ENCODE measurements at regions not wholly inside any gene's neighbourhood (a gene's known extent, or its start where the extent isn't known, plus 50 kb on each side); places are given as distances from the start of the nearest gene placed in this dataset.

DNA sequence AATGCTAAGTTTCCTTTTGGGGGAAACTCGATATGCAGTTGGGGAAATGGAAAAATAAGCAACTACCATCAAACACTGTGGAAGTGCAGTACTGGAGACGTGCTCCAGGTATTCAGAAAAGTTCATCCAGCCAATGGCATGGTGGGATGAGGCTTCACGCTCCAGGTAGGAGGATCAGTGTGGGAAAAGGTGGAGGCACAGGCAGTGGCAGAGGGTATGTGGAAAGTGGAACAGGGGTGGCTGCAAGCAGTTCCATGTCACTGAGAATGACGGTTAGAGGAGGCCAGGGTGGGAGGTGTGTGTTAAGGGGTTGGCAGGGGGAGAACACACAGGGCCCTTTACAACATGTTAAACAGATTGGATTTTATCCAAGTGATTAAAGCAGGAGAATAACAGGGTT, 105.1 kb upstream of the NCAM1 start:
- TF ChIP-seq CTCF (IDR thresholded peaks at IDR 0.05), result no peak
- no peak overlapping the region for H3K27ac Mint-ChIP-seq
- H3K27me3 ChIP-seq (ENCODE audit: control insufficient read depth in 1 of 2, insufficient read depth in 2 of 2, low read length in 2 of 2), result no peaks in the 10 kb centered on the region
- peaks cover 23% of the 10 kb centered on the region for H3K27me3 Mint-ChIP-seq
- no peak overlapping the region for H3K27ac ChIP-seq (ENCODE audit: low read depth in 1 of 2, low read length in 2 of 2)
- DNase-seq (no peak), ATAC-seq (ENCODE audit: poor library complexity) (no peak)
- CTCF ChIA-PET, result no interaction called here
- intact Hi-C loops (cut with DNase I, micrococcal nuclease), result no loop called here
- no peak overlapping the region for H3K4me3 Mint-ChIP-seq
- H3K9me3 ChIP-seq (ENCODE audit: control insufficient read depth in 1 of 2, insufficient read depth in 1 of 2, low read length in 2 of 2), result no peaks in the 10 kb centered on the region
- H3K36me3 ChIP-seq (ENCODE audit: insufficient read depth, low read length), result no peaks in the 10 kb centered on the region
- H3K4me1 Mint-ChIP-seq (ENCODE audit: low read depth), result no peaks in the 10 kb centered on the region
- POLR2A ChIA-PET, result no interaction called here
- H3K4me1 ChIP-seq (ENCODE audit: insufficient read depth, low read length), result no peaks in the 10 kb centered on the region
- no peaks in the 10 kb centered on the region for H3K36me3 Mint-ChIP-seq (ENCODE audit: low read depth)
- peaks cover 5% of the 10 kb centered on the region for H3K9me3 Mint-ChIP-seq
- no peak overlapping the region for H3K4me3 ChIP-seq (ENCODE audit: low read length)

GRCh38 chr11:112856591-112856990, 104.6 kb upstream of the NCAM1 start:
- ATAC-seq (ENCODE audit: poor library complexity) (no peak), DNase-seq (no peak)
- no peak overlapping the region for H3K27ac Mint-ChIP-seq
- ChIA-PET POLR2A (no interaction called here), CTCF (no interaction called here)
- no peaks in the 10 kb centered on the region for H3K27me3 ChIP-seq (ENCODE audit: control insufficient read depth in 1 of 2, insufficient read depth in 2 of 2, low read length in 2 of 2)
- no peaks in the 10 kb centered on the region for H3K36me3 Mint-ChIP-seq (ENCODE audit: low read depth)
- peaks cover 5% of the 10 kb centered on the region for H3K9me3 Mint-ChIP-seq
- H3K4me1 Mint-ChIP-seq (ENCODE audit: low read depth), result no peaks in the 10 kb centered on the region
- intact Hi-C loops (cut with DNase I, micrococcal nuclease), result no loop called here
- no peak overlapping the region for H3K4me3 Mint-ChIP-seq
- H3K9me3 ChIP-seq (ENCODE audit: control insufficient read depth in 1 of 2, insufficient read depth in 1 of 2, low read length in 2 of 2), result no peaks in the 10 kb centered on the region
- no peak overlapping the region for H3K27ac ChIP-seq (ENCODE audit: low read depth in 1 of 2, low read length in 2 of 2)
- no peak for TF ChIP-seq CTCF (IDR thresholded peaks at IDR 0.05)
- peaks cover 23% of the 10 kb centered on the region for H3K27me3 Mint-ChIP-seq
- H3K36me3 ChIP-seq (ENCODE audit: insufficient read depth, low read length), result no peaks in the 10 kb centered on the region
- H3K4me1 ChIP-seq (ENCODE audit: insufficient read depth, low read length), result no peaks in the 10 kb centered on the region
- no peak overlapping the region for H3K4me3 ChIP-seq (ENCODE audit: low read length)

DNA sequence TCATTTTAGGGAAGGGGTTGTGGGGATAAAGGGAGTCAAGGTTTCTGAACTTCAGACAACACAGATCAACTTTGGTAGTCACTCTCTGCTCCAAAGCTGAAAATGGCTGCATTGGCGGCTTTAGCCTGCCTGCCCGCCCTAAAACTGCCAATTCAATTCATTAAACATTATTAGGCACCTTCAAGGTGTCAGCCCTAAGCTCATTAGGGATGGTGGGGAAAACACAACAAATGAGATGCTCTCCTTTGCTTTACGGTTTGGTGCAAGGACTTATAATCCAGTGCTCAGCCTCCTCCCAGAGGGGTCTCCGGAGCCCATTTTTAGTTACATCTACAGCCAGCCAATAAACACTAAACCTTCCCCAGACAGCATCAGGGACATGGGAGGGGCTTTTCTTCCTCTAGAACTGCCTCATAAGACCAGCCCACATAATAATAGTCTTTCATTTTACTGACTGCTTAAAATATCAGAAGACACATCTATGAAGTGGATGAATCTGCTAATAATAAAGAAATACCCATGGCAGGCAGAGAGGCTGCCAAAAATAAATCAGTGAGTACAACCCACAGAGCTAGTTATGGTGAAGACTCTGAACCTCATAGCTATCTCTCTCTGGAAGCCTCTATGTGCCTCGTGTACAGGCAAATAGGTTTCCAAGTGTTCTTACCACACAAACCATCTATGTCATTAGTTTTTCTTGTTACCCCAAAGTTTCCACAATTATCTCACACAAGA, 102.8 kb upstream of the NCAM1 start:
- intact Hi-C loops (cut with DNase I, micrococcal nuclease), result no loop called here

More for the DNA sequence above, 102.8 kb upstream of the NCAM1 start:
- no peaks in the 10 kb centered on the region for H3K36me3 Mint-ChIP-seq (ENCODE audit: low read depth)
- DNase-seq (no peak), ATAC-seq (ENCODE audit: poor library complexity) (no peak)
- H3K27me3 Mint-ChIP-seq, result peaks cover 12% of the 10 kb centered on the region
- no peak overlapping the region for H3K27ac ChIP-seq (ENCODE audit: low read depth in 1 of 2, low read length in 2 of 2)
- peaks cover 0 to 9% of the 10 kb centered on the region in 2 experiments for H3K9me3 ChIP-seq (ENCODE audit: control insufficient read depth in 1 of 2, insufficient read depth in 1 of 2, low read length in 2 of 2)
- H3K4me3 Mint-ChIP-seq, result no peak overlapping the region
- ChIA-PET CTCF (no interaction called here), POLR2A (no interaction called here)
- no peaks in the 10 kb centered on the region for H3K27me3 ChIP-seq (ENCODE audit: control insufficient read depth in 1 of 2, insufficient read depth in 2 of 2, low read length in 2 of 2)
- no peaks in the 10 kb centered on the region for H3K4me1 Mint-ChIP-seq (ENCODE audit: low read depth)
- H3K4me3 ChIP-seq (ENCODE audit: low read length), result no peak overlapping the region
- no peak overlapping the region for H3K27ac Mint-ChIP-seq
- H3K36me3 ChIP-seq (ENCODE audit: insufficient read depth, low read length), result no peaks in the 10 kb centered on the region
- no peaks in the 10 kb centered on the region for H3K4me1 ChIP-seq (ENCODE audit: insufficient read depth, low read length)
- no peak for TF ChIP-seq CTCF (IDR thresholded peaks at IDR 0.05)
- H3K9me3 Mint-ChIP-seq, result peaks cover 5% of the 10 kb centered on the region

All from CD4-positive, alpha-beta T cell (primary cell).